Mesenchymal stem cell (in vitro differentiated cells and primary cell): ENCODE measurements at regions not wholly inside any gene's neighbourhood (a gene's known extent, or its start where the extent isn't known, plus 50 kb on each side); places are given as distances from the start of the nearest gene placed in this dataset.
"Not testable (repeated sequence)": the region's sequence is repeated elsewhere in the genome, so short reads cannot be mapped to it uniquely, and the experiment has no call there.

Source experiments
- DNase-seq: peaks from one replicate; pipeline ENCODE4 v3.0.0-alpha.2; 2013
- H2AFZ ChIP-seq: one replicate; pipeline ENCODE4 v1.6.1; 2013; ENCODE audit warnings: low read depth, mild to moderate bottlenecking, control low read depth, inconsistent platforms, low read length, moderate library complexity
- H2AK5ac ChIP-seq: 2 replicates; pipeline ENCODE4 v1.6.1; 2013; ENCODE audit warnings: low read length, moderate library complexity, mild to moderate bottlenecking, inconsistent platforms; ENCODE audit not compliant: severe bottlenecking
- H2BK120ac ChIP-seq: one replicate; pipeline ENCODE4 v1.6.1; 2013; ENCODE audit warnings: low read depth, mild to moderate bottlenecking, inconsistent platforms, low read length, moderate library complexity
- H2BK12ac ChIP-seq, 2 experiments: one replicate each; pipeline ENCODE4 v1.6.1; 2013; ENCODE audit warnings: inconsistent platforms in 2 of 2, low read length in 2 of 2, mild to moderate bottlenecking in 2 of 2, moderate library complexity in 2 of 2, control low read depth in 1 of 2
- H2BK15ac ChIP-seq: one replicate; pipeline ENCODE4 v1.6.1; 2013; ENCODE audit warnings: mild to moderate bottlenecking, low read depth, inconsistent platforms; ENCODE audit not compliant: poor library complexity, severe bottlenecking
- H2BK5ac ChIP-seq: 2 replicates; pipeline ENCODE4 v1.6.1; 2013; ENCODE audit warnings: low read depth, mild to moderate bottlenecking, low read length, control low read depth, inconsistent platforms; ENCODE audit not compliant: poor library complexity, severe bottlenecking
- H3K14ac ChIP-seq, 2 experiments: one replicate each; pipeline ENCODE4 v1.6.1; 2013; ENCODE audit warnings: inconsistent platforms in 2 of 2, low read length in 2 of 2, control low read depth in 1 of 2, mild to moderate bottlenecking in 1 of 2, moderate library complexity in 1 of 2
- H3K18ac ChIP-seq, 2 experiments: one replicate each; pipeline ENCODE4 v1.6.1; 2013; ENCODE audit warnings: inconsistent platforms in 2 of 2, low read length in 2 of 2, control low read depth in 1 of 2, low read depth in 1 of 2, mild to moderate bottlenecking in 1 of 2
- H3K23ac ChIP-seq, 2 experiments: one replicate each; pipeline ENCODE4 v1.6.1; 2013; ENCODE audit warnings: inconsistent platforms in 2 of 2, low read length in 2 of 2, mild to moderate bottlenecking in 2 of 2, moderate library complexity in 2 of 2, control low read depth in 1 of 2
- H3K27ac ChIP-seq: 2 replicates; pipeline ENCODE4 v1.5.1; 2013; ENCODE audit warnings: mild to moderate bottlenecking, moderate library complexity, low read length, control low read depth, inconsistent platforms; ENCODE audit not compliant: poor library complexity, severe bottlenecking
- H3K27me3 ChIP-seq, 2 experiments: 2 replicates each; pipeline versions ENCODE4 v1.6.1 to v1.7.0; 2013; ENCODE audit warnings: low read length in 2 of 2, mild to moderate bottlenecking in 2 of 2, moderate library complexity in 2 of 2, control low read depth in 1 of 2, inconsistent platforms in 1 of 2; ENCODE audit not compliant: control insufficient read depth in 1 of 2, insufficient read depth in 1 of 2
- H3K36me3 ChIP-seq, 2 experiments: 2 replicates each; pipeline versions ENCODE4 v1.6.1 to v1.7.0; 2013; ENCODE audit warnings: low read length in 2 of 2, control low read depth in 1 of 2, inconsistent platforms in 1 of 2, low read depth in 1 of 2, mild to moderate bottlenecking in 1 of 2; ENCODE audit not compliant: insufficient read depth in 2 of 2, control insufficient read depth in 1 of 2
- H3K4ac ChIP-seq, 2 experiments: one replicate each; pipeline ENCODE4 v1.6.1; 2013; ENCODE audit warnings: inconsistent platforms in 2 of 2, low read length in 2 of 2, mild to moderate bottlenecking in 2 of 2, moderate library complexity in 2 of 2, control low read depth in 1 of 2, low read depth in 1 of 2
- H3K4me1 ChIP-seq: 2 replicates; pipeline ENCODE4 v1.6.1; 2013; ENCODE audit warnings: low read depth, low read length, control low read depth; ENCODE audit not compliant: control insufficient read depth, insufficient read depth
- H3K4me2 ChIP-seq: 2 replicates; pipeline ENCODE4 v1.6.1; 2013; ENCODE audit warnings: low read length, mild to moderate bottlenecking, inconsistent platforms; ENCODE audit not compliant: poor library complexity, severe bottlenecking
- H3K4me3 ChIP-seq, 2 experiments: 2 replicates each; pipeline versions ENCODE4 v1.5.1 to v1.7.0; 2013; ENCODE audit warnings: low read length in 2 of 2, mild to moderate bottlenecking in 2 of 2, control low read depth in 1 of 2, low read depth in 1 of 2; ENCODE audit not compliant: insufficient read depth in 1 of 2
- H3K79me1 ChIP-seq: replicated peaks from 2 replicates; pipeline ENCODE4 v1.6.1; 2013; ENCODE audit warnings: mild to moderate bottlenecking, control low read depth, low read length, inconsistent platforms; ENCODE audit not compliant: poor library complexity, severe bottlenecking
- H3K9ac ChIP-seq: 2 replicates; pipeline ENCODE4 v1.7.0; 2013; ENCODE audit warnings: mild to moderate bottlenecking, low read length, moderate library complexity
- H3K9me3 ChIP-seq: 2 replicates; pipeline ENCODE4 v1.7.0; 2013; ENCODE audit warnings: mild to moderate bottlenecking, low read length; ENCODE audit not compliant: control insufficient read depth
- H4K8ac ChIP-seq: one replicate; pipeline ENCODE4 v1.6.1; 2013; ENCODE audit warnings: inconsistent platforms, mild to moderate bottlenecking, low read length, moderate library complexity
- H4K91ac ChIP-seq: one replicate; pipeline ENCODE4 v1.6.1; 2013; ENCODE audit warnings: mild to moderate bottlenecking, low read length, inconsistent platforms
- WGBS: methylation state at CpG from one replicate; pipeline ENCODE4 v1.1.7; 2013; ENCODE audit warnings: mixed read lengths; 5-methylcytosine and 5-hydroxymethylcytosine counted together

DNA sequence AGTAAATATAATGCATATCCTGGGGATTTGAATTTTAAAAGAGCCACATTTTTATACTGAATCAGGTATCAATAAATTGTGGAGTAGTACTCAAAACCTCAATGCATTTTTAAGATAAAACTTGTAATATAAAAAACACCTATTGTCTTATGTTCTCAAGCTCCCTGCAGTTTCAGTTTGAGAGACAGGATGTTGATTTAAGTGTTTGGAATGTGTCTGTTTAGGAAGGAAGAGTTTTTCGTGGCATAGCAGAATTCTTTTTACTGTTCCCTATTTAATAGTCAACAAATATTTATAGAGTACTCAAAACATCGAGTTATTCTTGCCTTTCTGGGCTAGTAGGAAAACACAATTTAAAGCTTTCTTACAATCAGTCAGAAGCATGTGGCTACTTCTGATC is 146.1 kb upstream of the BCHE start:
- no peaks in the 10 kb centered on the region for H3K27me3 ChIP-seq
- peak; percentile 41 for DNase-seq
- no peak overlapping the region for H2BK12ac ChIP-seq
- no peak overlapping the region for H3K23ac ChIP-seq
- no peak overlapping the region for H2AK5ac ChIP-seq
- H4K91ac ChIP-seq = no peak overlapping the region
- H3K4me1 ChIP-seq = no peaks in the 10 kb centered on the region
- no peak overlapping the region for H2BK120ac ChIP-seq
- H3K9ac ChIP-seq = no peak overlapping the region
- H2BK15ac ChIP-seq = no peak overlapping the region
- H3K79me1 ChIP-seq = no peaks in the 10 kb centered on the region
- no peaks in the 10 kb centered on the region for H3K9me3 ChIP-seq
- WGBS = no CpG with 5 or more reads among the region's 2 CpGs
- no peak overlapping the region for H3K4me2 ChIP-seq
- no peak overlapping the region for H2AFZ ChIP-seq
- H4K8ac ChIP-seq = no peak overlapping the region
- H3K36me3 ChIP-seq = no peaks in the 10 kb centered on the region
- H3K27ac ChIP-seq = no peak overlapping the region
- no peak overlapping the region for H2BK5ac ChIP-seq
- H3K14ac ChIP-seq = no peak overlapping the region
- H3K4me3 ChIP-seq = no peak overlapping the region
- H3K4ac ChIP-seq = no peak overlapping the region
- no peak overlapping the region for H3K18ac ChIP-seq

DNA sequence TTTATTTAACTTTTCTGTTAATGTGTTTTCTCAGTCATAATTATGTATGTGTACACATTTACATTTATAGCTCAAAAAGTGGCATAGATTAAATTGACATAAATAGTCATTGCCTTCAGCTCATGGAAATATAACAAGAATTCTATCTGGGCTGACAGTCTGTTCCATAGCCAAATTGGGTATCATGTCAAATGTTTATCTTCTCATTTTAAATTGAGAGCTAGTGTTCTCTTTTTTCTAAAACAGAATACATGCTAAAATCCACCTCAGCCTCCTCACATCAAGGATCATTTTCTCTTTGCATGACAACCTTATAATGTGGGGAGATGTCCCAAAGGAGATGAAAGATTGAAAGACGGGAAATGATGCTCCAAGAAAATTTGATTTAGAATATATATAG is 144.1 kb upstream of the BCHE start:
- Histone ChIP-seq H2BK12ac (no peak overlapping the region), H3K23ac (no peak overlapping the region), H3K27me3 (no peaks in the 10 kb centered on the region), H3K9ac (no peak overlapping the region), H2AK5ac (no peak overlapping the region), H3K4ac (no peak overlapping the region), H3K9me3 (no peaks in the 10 kb centered on the region), H3K18ac (no peak overlapping the region), H3K14ac (no peak overlapping the region), H3K4me1 (no peaks in the 10 kb centered on the region), H3K4me3 (no peak overlapping the region), H2AFZ (no peak overlapping the region), H3K36me3 (no peaks in the 10 kb centered on the region), H3K4me2 (no peak overlapping the region), H4K91ac (no peak overlapping the region), H2BK120ac (no peak overlapping the region), H2BK15ac (no peak overlapping the region), H3K27ac (no peak overlapping the region), H3K79me1 (no peaks in the 10 kb centered on the region), H4K8ac (no peak overlapping the region), H2BK5ac (no peak overlapping the region)
- DNase-seq = no peak
- 89% methylated on average over 1 of the region's 1 CpG for WGBS

DNA sequence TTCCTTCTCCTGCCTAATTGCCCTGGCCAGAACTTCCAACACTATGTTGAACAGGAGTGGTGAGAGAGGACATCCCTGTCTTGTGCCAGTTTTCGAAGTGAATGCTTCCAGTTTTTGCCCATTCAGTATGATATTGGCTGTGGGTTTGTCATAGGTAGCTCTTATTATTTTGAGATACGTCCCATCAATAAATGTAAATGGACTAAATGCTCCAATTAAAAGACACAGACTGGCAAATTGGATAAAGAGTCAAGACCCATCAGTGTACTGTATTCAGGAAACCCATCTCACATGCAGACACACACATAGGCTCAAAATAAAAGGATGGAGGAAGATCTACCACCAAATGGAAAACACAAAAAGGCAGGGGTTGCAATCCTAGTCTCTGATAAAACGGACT is 123.6 kb upstream of the BCHE start:
- H3K36me3 ChIP-seq, H2BK15ac ChIP-seq, H2AFZ ChIP-seq, H2BK12ac ChIP-seq, H3K4me3 ChIP-seq, H2BK5ac ChIP-seq, H2AK5ac ChIP-seq, H4K91ac ChIP-seq, H3K4me1 ChIP-seq, H4K8ac ChIP-seq, H3K4ac ChIP-seq, H3K9ac ChIP-seq, H2BK120ac ChIP-seq, H3K23ac ChIP-seq, DNase-seq, H3K27ac ChIP-seq, H3K14ac ChIP-seq, H3K4me2 ChIP-seq, H3K18ac ChIP-seq, H3K9me3 ChIP-seq, H3K27me3 ChIP-seq, H3K79me1 ChIP-seq: not testable (repeated sequence)
- 80% methylated on average over 2 of the region's 3 CpGs for WGBS

DNA sequence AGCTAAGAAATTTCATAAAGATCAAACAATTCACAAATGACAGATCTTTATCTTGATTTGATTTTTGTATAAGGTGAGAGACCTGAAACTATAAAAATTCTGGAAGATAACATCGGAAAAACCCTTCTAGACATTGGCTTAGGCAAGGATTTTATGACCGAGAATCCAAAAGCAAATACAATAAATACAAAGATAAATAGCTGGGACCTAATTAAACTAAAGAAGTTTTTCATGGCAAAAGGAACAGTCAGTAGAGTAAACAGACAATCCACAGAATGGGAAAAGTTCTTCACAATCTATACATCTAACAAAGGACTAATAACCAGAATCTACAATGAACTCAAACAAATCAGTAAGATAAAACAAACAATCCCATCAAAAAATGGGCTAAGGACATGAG is 116.9 kb upstream of the BCHE start:
- Histone ChIP-seq H3K4me3 (no peak overlapping the region), H2BK120ac (no peak overlapping the region), H3K4ac (no peak overlapping the region), H3K27me3 (no peaks in the 10 kb centered on the region), H2AFZ (no peak overlapping the region), H3K79me1 (no peaks in the 10 kb centered on the region), H3K9ac (no peak overlapping the region), H2BK12ac (no peak overlapping the region), H3K18ac (no peak overlapping the region), H3K4me2 (no peak overlapping the region), H3K4me1 (no peaks in the 10 kb centered on the region), H3K36me3 (no peaks in the 10 kb centered on the region), H3K14ac (no peak overlapping the region), H3K9me3 (peaks cover 22% of the 10 kb centered on the region), H4K8ac (no peak overlapping the region), H3K27ac (no peak overlapping the region), H3K23ac (no peak overlapping the region), H2BK15ac (no peak overlapping the region), H4K91ac (no peak overlapping the region), H2AK5ac (no peak overlapping the region), H2BK5ac (no peak overlapping the region)
- WGBS = no CpG with 5 or more reads among the region's 2 CpGs
- no peak for DNase-seq
